Naive B cell (primary cell): ENCODE measurements at regions not wholly inside any gene's neighbourhood (a gene's known extent, or its start where the extent isn't known, plus 50 kb on each side); places are given as distances from the start of the nearest gene placed in this dataset.

Source experiments
- ATAC-seq, 2 donors: fragments of 150-1000 bp; cut with Tn5 transposase; 2 replicates each; pipeline ENCODE4 v1.10.0; 2021; ENCODE audit warnings: low read depth in 2 of 2, mild to moderate bottlenecking in 2 of 2, moderate library complexity in 2 of 2
- DNase-seq: peaks from one replicate; pipeline ENCODE4 v3.0.0; 2022
- H3K27ac Mint-ChIP-seq, 6 donors: one replicate each; pipeline ENCODE4 v1.8.0; 2020 to 2022; ENCODE audit warnings: mild to moderate bottlenecking in 6 of 6, mixed read lengths in 6 of 6, moderate library complexity in 5 of 6, inconsistent platforms in 2 of 6
- H3K27me3 Mint-ChIP-seq, 3 donors: one replicate each; pipeline ENCODE4 v1.8.0; 2021 to 2022; ENCODE audit warnings: mixed read lengths in 3 of 3, mild to moderate bottlenecking in 1 of 3
- H3K36me3 Mint-ChIP-seq, 2 donors: one replicate each; pipeline ENCODE4 v1.8.0; 2020 to 2022; ENCODE audit warnings: mixed read lengths in 2 of 2, inconsistent platforms in 1 of 2, mild to moderate bottlenecking in 1 of 2
- H3K4me1 Mint-ChIP-seq, 3 donors: one replicate each; pipeline ENCODE4 v1.8.0; 2020 to 2022; ENCODE audit warnings: mixed read lengths in 3 of 3, inconsistent platforms in 1 of 3, mild to moderate bottlenecking in 1 of 3, moderate library complexity in 1 of 3
- H3K4me3 Mint-ChIP-seq, 8 donors: one replicate each; pipeline ENCODE4 v1.8.0; 2020 to 2022; ENCODE audit warnings: mild to moderate bottlenecking in 8 of 8, mixed read lengths in 8 of 8, moderate library complexity in 8 of 8, inconsistent platforms in 2 of 8
- H3K9me3 Mint-ChIP-seq, 7 donors: one replicate each; pipeline ENCODE4 v1.8.0; 2020 to 2022; ENCODE audit warnings: mixed read lengths in 7 of 7, mild to moderate bottlenecking in 5 of 7, inconsistent platforms in 2 of 7, moderate library complexity in 1 of 7

- H3K4me1 Mint-ChIP-seq: no peaks in the 10 kb centered on the region
- ATAC-seq: no peak
- no peaks in the 10 kb centered on the region for H3K36me3 Mint-ChIP-seq
- H3K27me3 Mint-ChIP-seq: no peaks in the 10 kb centered on the region
- peaks cover 0 to 5% (median 2%) of the 10 kb centered on the region in 7 donors for H3K9me3 Mint-ChIP-seq
- H3K27ac Mint-ChIP-seq: no peak overlapping the region
- H3K4me3 Mint-ChIP-seq: no peak overlapping the region
- no peak for DNase-seq
Observed at GRCh38 chr3:1963896-1964295, 134.8 kb upstream of the CNTN4 start.

DNA sequence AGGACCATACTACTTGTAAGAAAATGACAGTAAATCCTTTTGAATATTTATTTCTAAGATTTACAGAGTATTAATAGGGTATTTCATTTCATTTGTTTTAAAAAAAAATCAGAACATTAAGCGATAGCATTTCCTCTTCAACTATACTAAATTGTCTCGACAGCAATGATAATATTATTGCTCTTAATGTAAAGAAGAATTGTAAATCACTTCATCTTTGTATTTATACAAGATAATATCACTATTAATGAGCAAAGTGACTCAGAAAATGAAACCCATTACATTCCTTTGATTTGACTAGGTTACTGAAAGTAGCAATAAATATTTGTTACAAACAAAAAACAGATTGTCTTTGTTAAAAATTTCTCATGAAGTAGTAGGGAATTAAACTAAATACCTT is 131.1 kb upstream of the CNTN4 start:
- Mint-ChIP-seq H3K27ac (no peak overlapping the region), H3K9me3 (peaks cover 0 to 5% (median 2%) of the 10 kb centered on the region in 7 donors), H3K4me3 (no peak overlapping the region), H3K36me3 (no peaks in the 10 kb centered on the region), H3K4me1 (no peaks in the 10 kb centered on the region), H3K27me3 (no peaks in the 10 kb centered on the region)
- DNase-seq: no peak
- ATAC-seq: no peak

DNA sequence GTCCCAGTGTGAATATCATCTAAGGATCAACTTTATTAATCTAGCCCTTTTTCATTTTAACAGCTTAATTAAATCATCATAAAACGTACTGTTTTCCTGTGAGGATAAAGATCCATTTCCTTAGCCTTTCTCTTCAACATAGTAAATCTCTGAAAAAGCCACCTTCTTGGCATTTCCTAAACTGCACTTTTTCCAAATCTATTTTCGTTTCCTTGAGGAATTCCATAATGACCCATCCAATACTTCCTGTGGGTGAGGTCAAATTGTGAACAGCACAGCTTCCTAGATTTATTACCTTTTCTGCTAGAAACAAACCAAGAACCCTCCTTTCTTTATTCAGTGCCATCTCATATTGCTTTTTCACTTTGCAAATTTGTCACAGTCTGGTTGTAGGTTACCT is 129.4 kb upstream of the CNTN4 start:
- no peaks in the 10 kb centered on the region for H3K4me1 Mint-ChIP-seq
- no peak for ATAC-seq
- H3K27ac Mint-ChIP-seq: no peak overlapping the region
- DNase-seq: no peak
- H3K36me3 Mint-ChIP-seq: no peaks in the 10 kb centered on the region
- no peak overlapping the region for H3K4me3 Mint-ChIP-seq
- H3K9me3 Mint-ChIP-seq: peaks cover 0 to 7% (median 3%) of the 10 kb centered on the region in 7 donors
- no peaks in the 10 kb centered on the region for H3K27me3 Mint-ChIP-seq

GRCh38 chr3:1971780-1972179 is 126.9 kb upstream of the CNTN4 start:
- Mint-ChIP-seq H3K4me3 (no peak overlapping the region), H3K27ac (no peak overlapping the region), H3K4me1 (no peaks in the 10 kb centered on the region), H3K27me3 (no peaks in the 10 kb centered on the region), H3K36me3 (no peaks in the 10 kb centered on the region), H3K9me3 (peaks cover 3 to 18% (median 10%) of the 10 kb centered on the region in 7 donors)
- ATAC-seq: no peak
- no peak for DNase-seq

- H3K36me3 Mint-ChIP-seq: no peaks in the 10 kb centered on the region
- DNase-seq: no peak
- peaks cover 2 to 15% (median 10%) of the 10 kb centered on the region in 7 donors for H3K9me3 Mint-ChIP-seq
- H3K4me1 Mint-ChIP-seq: no peaks in the 10 kb centered on the region
- no peak for ATAC-seq
- no peak overlapping the region for H3K27ac Mint-ChIP-seq
- H3K27me3 Mint-ChIP-seq: no peaks in the 10 kb centered on the region
- no peak overlapping the region for H3K4me3 Mint-ChIP-seq
Observed at GRCh38 chr3:1979961-1980615, 118.6 kb upstream of the CNTN4 start.

DNA sequence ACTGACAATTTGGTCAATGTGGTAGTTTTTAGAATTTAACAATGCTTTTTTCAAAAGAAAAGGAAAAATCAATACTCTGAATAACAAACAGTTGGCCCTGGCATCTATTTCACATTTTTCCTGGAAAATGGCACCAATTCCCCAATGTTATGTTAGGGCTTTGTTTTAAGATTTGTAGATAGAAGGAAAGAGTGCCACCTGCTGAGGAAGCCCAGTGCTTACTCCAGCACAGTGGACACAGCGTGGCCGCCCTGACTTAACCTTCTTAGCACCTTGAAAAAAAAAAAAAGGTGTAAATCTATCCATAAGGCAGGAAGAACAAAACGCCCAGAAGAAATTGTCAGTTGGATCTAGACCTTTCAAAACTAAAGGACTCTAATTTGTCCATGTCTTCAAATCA is 110.7 kb upstream of the CNTN4 start:
- Mint-ChIP-seq H3K4me3 (no peak overlapping the region), H3K27ac (no peak overlapping the region)
- ATAC-seq: no peak

DNA sequence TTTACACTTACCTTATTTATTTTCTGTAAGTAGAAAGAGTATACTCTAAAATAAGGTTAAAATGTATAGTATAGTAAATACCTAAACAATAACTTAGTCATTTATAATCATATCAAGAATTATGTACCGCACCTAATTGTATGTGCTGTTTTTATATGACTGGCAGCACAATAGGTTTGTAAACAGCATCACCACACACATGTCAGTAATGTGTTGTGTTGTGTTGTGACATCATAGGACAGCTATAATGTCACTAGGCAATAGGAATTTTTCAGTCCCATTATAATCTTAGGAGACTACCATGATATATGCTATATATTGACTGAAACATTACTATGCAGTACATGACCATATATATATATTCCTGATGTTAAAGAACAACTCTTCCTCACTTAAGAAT is 99.9 kb upstream of the CNTN4 start:
- Mint-ChIP-seq H3K4me3 (no peak overlapping the region), H3K4me1 (no peaks in the 10 kb centered on the region), H3K9me3 (peaks cover 0 to 9% (median 0%) of the 10 kb centered on the region in 7 donors), H3K27me3 (no peaks in the 10 kb centered on the region), H3K27ac (no peak overlapping the region), H3K36me3 (no peaks in the 10 kb centered on the region)
- DNase-seq: no peak
- ATAC-seq: no peak

More for the DNA sequence above, 110.7 kb upstream of the CNTN4 start:
- no peaks in the 10 kb centered on the region for H3K27me3 Mint-ChIP-seq
- no peak for DNase-seq
- no peaks in the 10 kb centered on the region for H3K36me3 Mint-ChIP-seq
- no peaks in the 10 kb centered on the region for H3K4me1 Mint-ChIP-seq
- peaks cover 0 to 8% (median 0%) of the 10 kb centered on the region in 7 donors for H3K9me3 Mint-ChIP-seq

GRCh38 chr3:2001306-2002108 is 97.2 kb upstream of the CNTN4 start:
- H3K9me3 Mint-ChIP-seq: peaks cover 2 to 14% (median 6%) of the 10 kb centered on the region in 7 donors
- no peaks in the 10 kb centered on the region for H3K4me1 Mint-ChIP-seq
- no peaks in the 10 kb centered on the region for H3K27me3 Mint-ChIP-seq
- ATAC-seq (no peak), DNase-seq (no peak)
- H3K36me3 Mint-ChIP-seq: peaks cover 0 to 4% of the 10 kb centered on the region in 2 donors
- no peak overlapping the region for H3K27ac Mint-ChIP-seq
- no peak overlapping the region for H3K4me3 Mint-ChIP-seq

- Mint-ChIP-seq H3K4me1 (no peaks in the 10 kb centered on the region), H3K9me3 (peaks cover 0 to 10% (median under 1%) of the 10 kb centered on the region in 7 donors), H3K36me3 (no peaks in the 10 kb centered on the region), H3K27me3 (no peaks in the 10 kb centered on the region), H3K4me3 (no peak overlapping the region), H3K27ac (no peak overlapping the region)
- DNase-seq (no peak), ATAC-seq (no peak)
Observed at GRCh38 chr3:2023959-2024358, 74.7 kb upstream of the CNTN4 start.

GRCh38 chr3:2024713-2025112 is 74.0 kb upstream of the CNTN4 start:
- ATAC-seq (no peak), DNase-seq (no peak)
- Mint-ChIP-seq H3K27me3 (no peaks in the 10 kb centered on the region), H3K4me1 (no peaks in the 10 kb centered on the region), H3K36me3 (no peaks in the 10 kb centered on the region), H3K27ac (no peak overlapping the region), H3K9me3 (peaks cover 0 to 10% (median 3%) of the 10 kb centered on the region in 7 donors), H3K4me3 (no peak overlapping the region)

DNA sequence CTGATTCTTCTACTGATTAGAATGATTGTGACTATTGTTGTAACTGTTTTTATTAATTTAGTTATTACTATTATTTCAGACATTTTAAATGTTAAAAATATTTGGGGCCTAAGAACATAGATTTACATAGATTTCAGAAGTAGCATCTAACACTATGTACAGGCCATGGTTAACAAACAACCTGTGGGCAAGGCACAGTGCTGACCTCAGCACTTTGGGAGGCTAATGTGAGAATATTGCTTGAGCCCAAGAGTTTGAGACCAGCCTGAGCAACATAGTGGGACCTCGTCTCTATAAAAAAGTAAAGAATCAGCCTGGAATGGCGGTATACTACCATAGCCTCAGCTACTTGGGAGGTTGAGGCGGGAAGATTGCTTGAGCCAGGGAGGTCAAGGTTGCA is 69.1 kb upstream of the CNTN4 start:
- H3K4me3 Mint-ChIP-seq: no peak overlapping the region
- no peaks in the 10 kb centered on the region for H3K36me3 Mint-ChIP-seq
- H3K27ac Mint-ChIP-seq: no peak overlapping the region
- H3K27me3 Mint-ChIP-seq: no peaks in the 10 kb centered on the region
- DNase-seq (no peak), ATAC-seq (no peak)
- H3K9me3 Mint-ChIP-seq: peaks cover 0 to 10% (median 8%) of the 10 kb centered on the region in 7 donors
- H3K4me1 Mint-ChIP-seq: no peaks in the 10 kb centered on the region

GRCh38 chr3:2036076-2036475 is 62.6 kb upstream of the CNTN4 start:
- ATAC-seq: no peak

GRCh38 chr3:2041931-2042330 is 56.7 kb upstream of the CNTN4 start:
- Mint-ChIP-seq H3K36me3 (no peaks in the 10 kb centered on the region), H3K27ac (no peak overlapping the region), H3K27me3 (no peaks in the 10 kb centered on the region), H3K4me1 (no peaks in the 10 kb centered on the region), H3K9me3 (peaks cover 0 to 4% (median 0%) of the 10 kb centered on the region in 7 donors), H3K4me3 (no peak overlapping the region)
- ATAC-seq: no peak
- no peak for DNase-seq

More at GRCh38 chr3:2036076-2036475, 62.6 kb upstream of the CNTN4 start:
- no peaks in the 10 kb centered on the region for H3K27me3 Mint-ChIP-seq
- no peaks in the 10 kb centered on the region for H3K4me1 Mint-ChIP-seq
- no peak for DNase-seq
- no peak overlapping the region for H3K4me3 Mint-ChIP-seq
- H3K36me3 Mint-ChIP-seq: no peaks in the 10 kb centered on the region
- H3K27ac Mint-ChIP-seq: no peak overlapping the region
- H3K9me3 Mint-ChIP-seq: peaks cover 0 to 10% (median 0%) of the 10 kb centered on the region in 7 donors
